SU-DHL-6 (cell line): ENCODE measurements at regions not wholly inside any gene's neighbourhood (a gene's known extent, or its start where the extent isn't known, plus 50 kb on each side); places are given as distances from the start of the nearest gene placed in this dataset.

Experiments
- EZH2phosphoT487 ChIP-seq: fragments of 200-600 bp; sonication (generic), shearing (Covaris generic); conservative IDR thresholded peaks from 2 replicates; pipeline ENCODE4 v1.6.1; 2018; ENCODE audit warnings: mild to moderate bottlenecking, antibody characterized with exemption, low read length, moderate library complexity, mixed read lengths
- TF ChIP-seq, protein P1 (sequence below): fragments of 200-600 bp; sonication (generic); IDR thresholded peaks from one replicate; pipeline ENCODE4 v1.5.1; 2017; ENCODE audit warnings: antibody characterized with exemption, mild to moderate bottlenecking, low read length, moderate library complexity; ENCODE audit not compliant: insufficient read depth, poor library complexity, severe bottlenecking

DNA sequence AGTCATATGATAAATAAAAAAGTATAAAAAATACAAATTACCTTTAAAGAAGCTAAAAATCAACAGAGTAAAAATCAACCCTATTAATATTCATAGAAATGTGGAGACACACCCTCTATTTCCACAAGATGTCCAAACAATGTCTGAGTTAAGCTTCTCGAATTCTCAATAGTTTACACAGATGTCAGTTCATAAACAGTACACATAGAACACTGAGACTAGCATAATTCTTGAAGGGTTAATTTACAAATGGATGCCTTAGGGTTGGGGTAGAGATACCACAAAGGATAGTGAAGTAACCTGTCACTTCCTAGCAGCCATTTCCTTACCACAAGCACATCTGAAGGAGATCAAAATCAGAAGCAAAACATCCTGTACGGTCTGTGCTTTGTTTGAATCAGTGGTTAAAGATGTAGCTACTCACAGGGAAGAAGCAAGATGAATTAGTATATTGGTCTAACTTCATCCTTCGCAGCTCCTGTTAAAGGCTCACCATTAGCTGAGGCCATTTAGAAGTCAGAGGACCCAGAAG, 2393.9 kb downstream of the ARAP2 start:
- TF ChIP-seq, protein P1, sequence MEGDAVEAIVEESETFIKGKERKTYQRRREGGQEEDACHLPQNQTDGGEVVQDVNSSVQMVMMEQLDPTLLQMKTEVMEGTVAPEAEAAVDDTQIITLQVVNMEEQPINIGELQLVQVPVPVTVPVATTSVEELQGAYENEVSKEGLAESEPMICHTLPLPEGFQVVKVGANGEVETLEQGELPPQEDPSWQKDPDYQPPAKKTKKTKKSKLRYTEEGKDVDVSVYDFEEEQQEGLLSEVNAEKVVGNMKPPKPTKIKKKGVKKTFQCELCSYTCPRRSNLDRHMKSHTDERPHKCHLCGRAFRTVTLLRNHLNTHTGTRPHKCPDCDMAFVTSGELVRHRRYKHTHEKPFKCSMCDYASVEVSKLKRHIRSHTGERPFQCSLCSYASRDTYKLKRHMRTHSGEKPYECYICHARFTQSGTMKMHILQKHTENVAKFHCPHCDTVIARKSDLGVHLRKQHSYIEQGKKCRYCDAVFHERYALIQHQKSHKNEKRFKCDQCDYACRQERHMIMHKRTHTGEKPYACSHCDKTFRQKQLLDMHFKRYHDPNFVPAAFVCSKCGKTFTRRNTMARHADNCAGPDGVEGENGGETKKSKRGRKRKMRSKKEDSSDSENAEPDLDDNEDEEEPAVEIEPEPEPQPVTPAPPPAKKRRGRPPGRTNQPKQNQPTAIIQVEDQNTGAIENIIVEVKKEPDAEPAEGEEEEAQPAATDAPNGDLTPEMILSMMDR = no peak
- TF ChIP-seq EZH2phosphoT487 = no peak
